GM12878 (cell line): ENCODE measurements at regions not wholly inside any gene's neighbourhood (a gene's known extent, or its start where the extent isn't known, plus 50 kb on each side); places are given as distances from the start of the nearest gene placed in this dataset.

Experiments used
- ATAC-seq: fragments of 200-7000 bp; cut with Tn5 transposase; 3 replicates; pipeline ENCODE4 v1.9.1; 2020; ENCODE audit warnings: mild to moderate bottlenecking, moderate library complexity
- BruUV-seq: library from RNA; stranded (reverse); fragments of 400-500 nt; replicated peaks from 2 replicates; lab custom pipeline; 2021; lab: Mats Ljungman, UMichigan
- CTCF ChIA-PET: fragments of 300-600 bp; sonication (Branson Sonifier 250); formaldehyde crosslinking; extraction: SDS; loops from one replicate; lab custom pipeline; 2021; ENCODE audit warnings: inconsistent platforms; lab: Yijun Ruan, JAX
- POLR2A ChIA-PET: fragments of 350-600 bp; formaldehyde crosslinking; extraction: SDS; loops from one replicate; lab custom pipeline; 2021; ENCODE audit warnings: inconsistent platforms; lab: Charles Lee
- RAD21 ChIA-PET: fragments of 300-600 bp; sonication (Branson Sonifier 250); formaldehyde crosslinking; loops from one replicate; lab custom pipeline; 2023; ENCODE audit warnings: antibody characterized with exemption; ENCODE audit not compliant: unreplicated experiment; lab: Charles Lee
- SMC1A ChIA-PET: fragments of 300-600 bp; sonication (Branson Sonifier 250); formaldehyde crosslinking; loops from one replicate; lab custom pipeline; 2023; ENCODE audit not compliant: unreplicated experiment, uncharacterized antibody; lab: Charles Lee
- DNase-seq: peaks from one replicate; pipeline ENCODE4 v3.0.0-alpha.2; 2011; ENCODE audit warnings: low read depth, low spot score
- FAIRE-seq: peaks from 3 replicates; lab custom pipeline; 2011; peaks lifted over from hg19 to GRCh38; lab: Jason Lieb, UNC
- H2AFZ ChIP-seq: 2 replicates; pipeline ENCODE4 v1.6.0; 2011; ENCODE audit warnings: low read depth, low read length, control low read depth; ENCODE audit not compliant: control insufficient read depth
- H3K27ac ChIP-seq: 2 replicates; pipeline ENCODE4 v1.5.1; 2011; ENCODE audit warnings: control low read depth; ENCODE audit not compliant: control insufficient read depth, insufficient read depth
- H3K27me3 ChIP-seq, 2 experiments: replicated peaks in 1 of 2; 2 replicates each; pipeline versions ENCODE4 v1.6.0 to v1.6.1; 2011; ENCODE audit warnings: low read length in 1 of 2; ENCODE audit not compliant: control insufficient read depth in 2 of 2, insufficient read depth in 2 of 2
- H3K36me3 ChIP-seq, 2 experiments: 2 replicates each; pipeline ENCODE4 v1.5.1; 2011; ENCODE audit warnings: low read length in 1 of 2; ENCODE audit not compliant: control insufficient read depth in 2 of 2, insufficient read depth in 2 of 2
- H3K4me1 ChIP-seq: 2 replicates; pipeline ENCODE4 v1.6.1; 2011; ENCODE audit warnings: mild to moderate bottlenecking, low read length, moderate library complexity, mixed read lengths; ENCODE audit not compliant: control insufficient read depth, insufficient read depth
- H3K4me2 ChIP-seq: 2 replicates; pipeline ENCODE4 v1.6.0; 2011; ENCODE audit warnings: control low read depth; ENCODE audit not compliant: control insufficient read depth, insufficient read depth
- H3K4me3 ChIP-seq: fragments of 200-600 bp; sonication (generic); 2 replicates; pipeline ENCODE4 v1.5.1; 2016
- H3K79me2 ChIP-seq: 2 replicates; pipeline ENCODE4 v1.6.0; 2011; ENCODE audit warnings: low read length; ENCODE audit not compliant: control insufficient read depth, insufficient read depth
- H3K9ac ChIP-seq: 2 replicates; pipeline ENCODE4 v1.8.0; 2011; ENCODE audit warnings: low read length, control low read depth, mixed read lengths; ENCODE audit not compliant: control insufficient read depth, insufficient read depth
- H3K9me3 ChIP-seq: replicated peaks from 3 replicates; pipeline ENCODE4 v1.5.1; 2011; ENCODE audit warnings: mild to moderate bottlenecking, low read length; ENCODE audit not compliant: control insufficient read depth, insufficient read depth
- H4K20me1 ChIP-seq: 2 replicates; pipeline ENCODE4 v1.6.0; 2011; ENCODE audit not compliant: control insufficient read depth, insufficient read depth
- ASH2L ChIP-seq: fragments of 300-600, 200-600 bp; sonication (generic); IDR thresholded peaks from 2 replicates; pipeline ENCODE4 v1.6.1; 2017; ENCODE audit warnings: low read depth, mild to moderate bottlenecking, borderline replicate concordance
- ATF7 ChIP-seq: fragments of 450-650 bp; IDR thresholded peaks from 2 replicates; pipeline ENCODE4 v1.6.1; 2016; ENCODE audit warnings: low read depth, mild to moderate bottlenecking
- CBFB ChIP-seq: IDR thresholded peaks from 2 replicates; pipeline ENCODE4 v1.6.1; 2016; ENCODE audit warnings: antibody characterized with exemption, low read depth
- CHD2 ChIP-seq: IDR thresholded peaks from 2 replicates; pipeline ENCODE4 v1.6.1; 2011; ENCODE audit warnings: low read depth, low read length, improper control_type of control experiment, borderline replicate concordance
- GABPA ChIP-seq: IDR thresholded peaks from 2 replicates; pipeline ENCODE4 v1.6.1; 2014; ENCODE audit warnings: antibody characterized with exemption, low read depth, mild to moderate bottlenecking, inconsistent platforms
- HDAC2 ChIP-seq: fragments of 200-600 bp; sonication (generic); IDR thresholded peaks from 2 replicates; pipeline ENCODE4 v1.6.1; 2017
- RBBP5 ChIP-seq: fragments of 200-600 bp; sonication (generic); conservative IDR thresholded peaks from 2 replicates; pipeline ENCODE4 v1.6.1; 2016
- RCOR1 ChIP-seq: conservative IDR thresholded peaks from 2 replicates; pipeline ENCODE4 v1.6.1; 2012; ENCODE audit warnings: low read depth, low read length, improper control_type of control experiment
- ZZZ3 ChIP-seq: IDR thresholded peaks from 2 replicates; pipeline ENCODE4 v1.6.1; 2011; ENCODE audit warnings: low read depth; ENCODE audit not compliant: control insufficient read depth, insufficient read length
- in situ Hi-C: fragments of 300-500 bp; cut with MboI; formaldehyde crosslinking; loops from 9 replicates; pipeline ENCODE4 v1.14.3; 2018; ENCODE audit warnings: mixed read lengths
- intact Hi-C: fragments of 100-400 bp; cut with micrococcal nuclease; formaldehyde crosslinking; loops from one replicate; pipeline ENCODE4 v1.14.2; 2022; ENCODE audit not compliant: unreplicated experiment
- TF ChIP-seq, protein P1 (sequence below): IDR thresholded peaks from 2 replicates; pipeline ENCODE4 v1.6.1; 2011; ENCODE audit warnings: low read depth, low read length, improper control_type of control experiment, borderline replicate concordance
- TF ChIP-seq, protein P2 (sequence below): IDR thresholded peaks from 2 replicates; pipeline ENCODE4 v1.6.1; 2012; ENCODE audit warnings: low read length, inconsistent platforms

DNA sequence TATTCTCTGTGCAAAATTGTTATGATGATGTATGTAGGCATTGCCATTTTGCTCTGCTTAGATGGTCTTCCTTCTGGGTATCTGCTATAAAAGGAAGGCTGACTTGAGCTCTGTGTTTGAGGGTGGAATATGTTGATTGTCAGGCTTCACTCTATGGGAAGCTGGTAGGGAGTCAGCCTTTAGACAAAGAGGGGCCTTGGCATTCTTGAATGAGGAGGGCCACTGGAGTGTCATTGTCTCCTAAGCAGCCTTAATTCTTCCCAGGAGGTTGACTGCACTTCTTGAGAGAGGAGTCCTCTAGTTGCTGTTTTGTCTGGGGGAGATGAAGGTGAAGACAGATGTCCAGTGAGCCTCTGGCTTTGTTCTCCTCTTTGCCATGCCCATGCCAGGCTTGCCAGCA lies 266.8 kb downstream of the KCNRG start:
- BruUV-seq: no TSS peak
- intact Hi-C loops (no loop called here), in situ Hi-C loops (no loop called here)
- no peak overlapping the region for H3K4me2 ChIP-seq
- H3K9me3 ChIP-seq: no peaks in the 10 kb centered on the region; the same call in 2 of the 3 replicates
- no peak for DNase-seq
- no peak for TF ChIP-seq CBFB
- no peak for TF ChIP-seq CHD2
- TF ChIP-seq HDAC2: no peak
- TF ChIP-seq, protein P1, sequence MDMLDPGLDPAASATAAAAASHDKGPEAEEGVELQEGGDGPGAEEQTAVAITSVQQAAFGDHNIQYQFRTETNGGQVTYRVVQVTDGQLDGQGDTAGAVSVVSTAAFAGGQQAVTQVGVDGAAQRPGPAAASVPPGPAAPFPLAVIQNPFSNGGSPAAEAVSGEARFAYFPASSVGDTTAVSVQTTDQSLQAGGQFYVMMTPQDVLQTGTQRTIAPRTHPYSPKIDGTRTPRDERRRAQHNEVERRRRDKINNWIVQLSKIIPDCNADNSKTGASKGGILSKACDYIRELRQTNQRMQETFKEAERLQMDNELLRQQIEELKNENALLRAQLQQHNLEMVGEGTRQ: no peak
- TF ChIP-seq ZZZ3: no peak
- no peak for TF ChIP-seq ASH2L
- TF ChIP-seq RBBP5: no peak
- no peak for TF ChIP-seq ATF7
- TF ChIP-seq GABPA: no peak
- TF ChIP-seq, protein P2, sequence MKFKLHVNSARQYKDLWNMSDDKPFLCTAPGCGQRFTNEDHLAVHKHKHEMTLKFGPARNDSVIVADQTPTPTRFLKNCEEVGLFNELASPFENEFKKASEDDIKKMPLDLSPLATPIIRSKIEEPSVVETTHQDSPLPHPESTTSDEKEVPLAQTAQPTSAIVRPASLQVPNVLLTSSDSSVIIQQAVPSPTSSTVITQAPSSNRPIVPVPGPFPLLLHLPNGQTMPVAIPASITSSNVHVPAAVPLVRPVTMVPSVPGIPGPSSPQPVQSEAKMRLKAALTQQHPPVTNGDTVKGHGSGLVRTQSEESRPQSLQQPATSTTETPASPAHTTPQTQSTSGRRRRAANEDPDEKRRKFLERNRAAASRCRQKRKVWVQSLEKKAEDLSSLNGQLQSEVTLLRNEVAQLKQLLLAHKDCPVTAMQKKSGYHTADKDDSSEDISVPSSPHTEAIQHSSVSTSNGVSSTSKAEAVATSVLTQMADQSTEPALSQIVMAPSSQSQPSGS: no peak
- TF ChIP-seq RCOR1: no peak
- ChIA-PET POLR2A (no interaction called here), RAD21 (no interaction called here), CTCF (no interaction called here), SMC1A (interaction anchor here (0.5 to 1.2 kb wide), 2 partner anchors 61 to 715 kb away, joined by 3 read pairs; no protein-coding TSS in a partner anchor)
- H4K20me1 ChIP-seq: no peaks in the 10 kb centered on the region
- H3K79me2 ChIP-seq: no peaks in the 10 kb centered on the region
- no peaks in the 10 kb centered on the region; a peak in 2 of 4 replicates for H3K27me3 ChIP-seq
- no peak overlapping the region for H2AFZ ChIP-seq
- no peak overlapping the region for H3K4me3 ChIP-seq
- no peak for ATAC-seq
- peaks cover 12% of the 10 kb centered on the region for H3K4me1 ChIP-seq
- H3K9ac ChIP-seq: no peak overlapping the region
- FAIRE-seq: no peak
- H3K27ac ChIP-seq: no peak overlapping the region
- no peaks in the 10 kb centered on the region for H3K36me3 ChIP-seq
